Fibroblast of lung (primary cell): ENCODE measurements at regions not wholly inside any gene's neighbourhood (a gene's known extent, or its start where the extent isn't known, plus 50 kb on each side); places are given as distances from the start of the nearest gene placed in this dataset.
"Not testable (repeated sequence)": the region's sequence is repeated elsewhere in the genome, so short reads cannot be mapped to it uniquely, and the experiment has no call there.

Experiments
- CTCF ChIP-seq, 2 donors: IDR thresholded peaks in 1 of 2; conservative IDR thresholded peaks in 1 of 2; 1 replicate in 1 of 2; 2 replicates in 1 of 2; pipeline ENCODE4 v1.5.1; 2011 to 2012; ENCODE audit warnings: low read length in 2 of 2, control low read depth in 1 of 2, inconsistent platforms in 1 of 2, low read depth in 1 of 2, mild to moderate bottlenecking in 1 of 2
- EZH2 ChIP-seq: IDR thresholded peaks from 2 replicates; pipeline ENCODE4 v1.5.1; 2012; ENCODE audit warnings: low read length, control low read depth, mild to moderate bottlenecking; ENCODE audit errors: missing control alignments

GRCh38 chr9:32130709-32131108, 253.7 kb upstream of the ACO1 start:
- not testable (repeated sequence) for TF ChIP-seq CTCF (conservative IDR thresholded peaks at IDR 0.05 in 1 of 2, IDR thresholded peaks at IDR 0.05 in 1 of 2; ENCODE audit: low read depth in 1 of 2, low read length in 2 of 2); EZH2
